ENCODE measurements at regions not wholly inside any gene's neighbourhood (a gene's known extent, or its start where the extent isn't known, plus 50 kb on each side); places are given as distances from the start of the nearest gene placed in this dataset.
A peak's percentile ranks its signal among the peaks of the same experiment; 100 is the strongest.

DNA sequence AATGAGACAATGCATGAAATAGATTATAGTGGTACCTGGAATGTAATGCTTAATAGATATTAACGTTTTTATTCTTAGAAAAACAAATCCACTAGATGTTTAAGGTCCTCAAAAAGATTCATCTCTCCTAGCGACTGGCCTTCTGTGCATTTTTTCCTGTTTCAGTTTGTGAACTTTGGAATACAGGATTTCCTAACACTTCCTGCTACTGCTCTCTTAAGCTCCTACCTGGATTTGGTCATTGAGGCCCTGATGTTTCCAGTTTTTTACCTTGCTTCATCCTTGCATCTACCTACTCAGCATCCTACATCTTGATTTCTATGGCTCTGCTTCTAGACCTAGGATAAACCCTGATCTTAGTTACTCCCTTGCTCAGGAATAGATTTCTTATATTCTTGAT is 188.4 kb downstream of the ABCC12 start:
- no peak for DNase-seq

DNA sequence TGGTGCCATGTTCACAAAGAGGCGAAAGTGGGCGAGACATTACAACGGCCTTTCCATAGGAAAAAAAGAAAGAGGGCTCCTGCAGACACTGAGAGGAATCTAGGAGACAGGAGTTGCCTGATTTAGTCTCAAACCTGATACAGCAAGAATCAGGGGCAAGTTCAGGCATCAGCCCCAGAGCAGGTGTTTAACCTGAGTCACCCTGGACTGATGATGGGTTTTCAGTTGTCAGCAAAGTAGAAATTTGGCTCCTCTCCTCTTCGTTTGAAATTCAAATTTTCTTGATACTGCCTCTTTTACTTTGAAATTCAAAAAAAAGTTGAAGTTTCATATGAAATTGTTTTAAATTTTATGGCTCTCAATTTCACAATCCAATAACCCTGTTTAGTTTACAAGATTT is 189.5 kb downstream of the ABCC12 start:
- DNase-seq = no peak

DNA sequence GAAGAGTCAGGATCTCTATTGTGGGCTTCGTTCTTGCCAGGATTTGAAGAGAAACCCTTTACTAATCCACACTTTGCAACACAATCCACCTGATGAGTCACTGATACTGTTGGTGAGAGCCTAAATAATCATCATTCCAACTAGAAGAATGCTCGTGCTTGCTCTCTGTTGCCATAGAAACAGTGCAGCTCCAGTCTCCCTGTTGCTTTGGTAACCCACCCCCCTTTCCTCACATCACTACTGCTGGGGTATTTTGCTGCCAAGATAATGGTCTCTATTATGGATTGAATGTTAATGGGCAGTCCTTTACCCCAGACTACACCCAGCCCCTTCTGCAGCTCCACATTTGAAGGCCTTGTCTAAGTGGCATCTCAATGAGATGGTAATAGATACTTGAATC is 190.4 kb downstream of the ABCC12 start:
- DNase-seq = peak; percentile 37

DNA sequence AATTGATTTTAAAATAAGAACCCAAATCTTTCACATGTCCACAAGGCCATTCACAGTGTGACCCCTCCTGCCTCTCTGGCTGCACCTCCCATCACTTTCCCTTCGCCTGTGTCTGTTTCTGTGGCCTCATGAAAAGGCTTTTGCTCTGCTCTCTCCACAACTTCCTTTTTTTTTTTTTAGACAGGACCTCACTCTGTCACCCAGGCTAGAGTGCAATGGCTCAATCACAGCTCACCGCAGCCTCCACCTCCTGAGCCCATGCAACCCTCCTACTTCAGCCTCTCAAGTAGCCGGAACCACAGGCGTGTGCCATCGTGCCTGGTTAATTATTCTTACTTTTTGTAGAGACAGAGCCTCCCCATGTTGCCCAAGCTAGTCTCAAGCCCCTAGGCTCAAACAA is 197.1 kb downstream of the ABCC12 start:
- no peak for DNase-seq

DNA sequence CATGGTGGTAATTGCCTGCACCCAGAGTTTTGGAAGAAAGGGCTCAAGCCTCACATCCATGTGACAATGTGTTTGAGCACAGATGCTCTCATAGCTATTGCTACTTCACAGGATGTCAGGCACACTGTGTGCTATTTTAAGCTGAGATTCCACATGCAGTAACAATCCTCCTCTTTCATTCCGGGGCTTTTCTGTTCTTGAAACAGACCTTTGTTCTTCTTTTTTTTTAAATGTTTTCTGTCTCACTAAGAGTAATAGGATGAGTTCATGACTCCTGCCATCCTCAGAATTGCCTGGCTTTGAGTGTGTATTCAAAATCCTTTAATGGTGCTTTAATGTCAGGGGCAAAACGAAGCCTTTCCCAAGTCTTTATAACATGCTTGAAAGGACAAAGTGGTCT is 198.9 kb downstream of the ABCC12 start:
- DNase-seq = no peak

DNA sequence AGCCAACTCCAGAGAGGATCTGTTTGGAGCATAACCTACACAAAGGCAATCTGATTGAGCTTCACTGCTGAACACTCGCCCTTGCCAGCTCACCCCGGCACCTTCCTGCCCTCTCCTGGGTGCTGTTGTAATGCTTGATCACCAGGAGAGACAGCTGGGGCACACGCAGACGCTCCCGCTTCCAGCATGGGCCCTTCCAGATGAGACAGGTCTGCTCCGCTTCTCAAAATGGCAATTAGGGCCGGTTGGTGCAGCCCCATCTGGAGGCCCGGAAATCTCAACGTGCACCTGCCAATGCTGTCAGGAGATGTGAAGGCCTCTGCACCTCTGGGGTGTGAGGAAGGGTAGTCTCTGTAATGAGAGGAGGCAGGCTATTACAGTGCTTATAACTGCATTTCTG is 206.1 kb downstream of the ABCC12 start:
- no peak for DNase-seq

DNA sequence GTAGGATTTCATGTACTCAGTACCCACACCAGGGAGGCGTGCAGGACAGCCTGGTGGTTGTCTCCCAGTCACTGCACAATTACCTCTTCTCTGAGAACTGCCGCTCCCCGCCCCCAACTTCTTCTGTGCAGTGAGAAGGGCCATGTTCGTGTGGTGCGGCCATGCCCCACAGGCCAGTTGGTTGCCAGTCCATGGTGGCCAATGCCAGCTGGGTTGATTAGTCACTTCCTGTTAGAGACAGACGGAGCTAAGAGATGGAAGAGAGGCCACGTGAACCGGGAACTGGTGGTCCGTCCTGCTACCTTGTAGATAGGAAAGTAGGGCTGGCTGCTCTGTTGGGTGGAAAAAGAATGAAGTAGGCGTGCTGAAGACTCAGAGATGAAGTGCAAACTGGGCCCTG is 206.5 kb downstream of the ABCC12 start:
- DNase-seq = peak; percentile 8

DNA sequence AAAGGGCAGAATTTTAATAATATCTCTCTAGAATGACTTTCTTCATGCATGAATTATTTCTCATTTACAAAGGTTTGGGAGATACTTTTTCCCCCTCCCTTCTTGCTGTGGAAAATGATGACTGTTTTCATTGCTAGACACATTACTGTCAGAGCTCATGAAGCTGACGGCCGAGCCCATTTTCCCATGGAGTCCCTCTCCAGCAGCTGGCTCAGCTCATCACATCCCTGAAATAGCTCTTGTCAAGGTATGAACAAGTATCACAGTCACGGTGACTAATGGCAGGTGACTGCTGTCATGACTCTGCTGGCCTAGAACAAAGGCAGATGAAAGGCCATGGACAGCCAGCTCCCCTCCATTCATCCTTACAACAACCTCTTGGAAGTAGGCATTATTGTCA is 208.1 kb downstream of the ABCC12 start:
- DNase-seq = peak; percentile 17

DNA sequence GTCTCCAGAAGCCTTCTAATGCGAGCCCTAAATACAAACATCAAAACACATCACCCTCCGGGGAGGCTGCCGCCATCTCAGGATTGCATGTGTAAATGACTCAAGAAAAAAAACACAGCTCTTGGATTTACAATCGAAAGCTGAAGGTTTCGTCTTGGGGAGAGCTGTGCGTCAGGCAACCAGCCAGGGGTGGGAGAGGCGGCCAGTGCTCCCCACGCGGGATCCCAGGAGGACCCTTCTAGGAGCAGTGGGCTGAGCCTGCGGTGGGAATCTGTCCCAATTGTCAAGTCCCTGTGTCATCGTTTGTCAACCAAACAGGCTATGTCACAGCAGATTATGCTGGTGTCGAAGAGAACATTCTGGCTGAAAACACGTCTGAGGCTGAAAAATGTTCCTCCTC is 209.7 kb downstream of the ABCC12 start:
- no peak for DNase-seq

DNA sequence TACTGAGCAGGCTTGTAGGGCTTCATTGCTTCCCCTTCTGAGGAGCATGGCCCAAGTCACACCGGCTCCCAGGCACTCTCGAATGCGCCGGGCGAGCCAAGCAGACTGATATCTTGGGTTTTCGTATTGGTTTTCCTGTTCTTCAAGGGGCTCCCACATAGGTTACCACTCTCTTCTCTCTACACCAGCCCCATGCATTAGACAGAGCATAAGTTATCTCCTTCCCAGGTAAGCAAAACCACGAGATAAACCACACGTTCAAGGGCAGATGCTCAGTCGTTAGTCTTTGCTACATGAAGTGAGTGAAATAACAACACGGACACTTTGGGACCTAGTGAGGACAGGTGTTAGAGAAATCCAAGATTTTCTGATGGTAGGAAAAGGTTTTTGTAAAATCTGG is 211.2 kb downstream of the ABCC12 start:
- no peak for DNase-seq

DNA sequence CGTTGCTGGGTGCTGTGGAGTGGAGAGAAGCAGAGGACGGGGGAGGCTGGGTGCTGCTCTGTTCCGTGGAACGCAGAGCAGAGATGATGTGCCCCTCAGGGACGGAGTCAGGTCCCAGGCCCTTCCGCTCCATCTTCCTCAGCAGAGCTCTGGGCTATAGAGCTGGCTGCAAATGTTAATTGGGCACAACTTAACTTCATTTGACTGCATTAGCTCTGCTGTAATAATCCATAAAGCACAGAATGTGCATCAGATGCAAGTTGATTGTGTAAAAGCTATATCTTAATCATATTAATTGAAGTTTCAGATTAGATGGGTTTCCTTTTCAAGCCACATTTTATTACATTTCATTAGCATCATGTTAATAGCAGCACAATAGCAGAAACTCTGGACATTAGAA is 212.6 kb downstream of the ABCC12 start:
- no peak for DNase-seq

DNA sequence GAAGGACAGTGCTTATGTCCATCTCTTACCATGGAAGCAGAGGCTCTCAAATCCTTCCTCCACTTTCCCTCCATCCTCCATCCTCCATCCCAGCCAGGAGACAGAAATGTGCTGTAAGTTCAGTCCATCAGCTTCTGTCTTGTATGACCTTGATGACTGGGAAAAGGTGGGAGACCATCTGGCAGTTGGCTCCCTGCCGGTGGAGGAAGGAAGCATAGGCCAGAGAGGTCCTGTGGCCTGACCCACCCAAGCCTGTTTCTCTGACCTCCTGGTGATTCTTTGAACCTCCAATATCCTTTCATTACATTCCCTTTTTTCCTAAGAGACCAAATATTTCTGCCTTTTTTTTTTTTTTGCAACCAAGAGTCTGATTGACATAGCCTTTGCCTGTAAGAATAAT is 215.3 kb downstream of the ABCC12 start:
- DNase-seq = no peak

DNA sequence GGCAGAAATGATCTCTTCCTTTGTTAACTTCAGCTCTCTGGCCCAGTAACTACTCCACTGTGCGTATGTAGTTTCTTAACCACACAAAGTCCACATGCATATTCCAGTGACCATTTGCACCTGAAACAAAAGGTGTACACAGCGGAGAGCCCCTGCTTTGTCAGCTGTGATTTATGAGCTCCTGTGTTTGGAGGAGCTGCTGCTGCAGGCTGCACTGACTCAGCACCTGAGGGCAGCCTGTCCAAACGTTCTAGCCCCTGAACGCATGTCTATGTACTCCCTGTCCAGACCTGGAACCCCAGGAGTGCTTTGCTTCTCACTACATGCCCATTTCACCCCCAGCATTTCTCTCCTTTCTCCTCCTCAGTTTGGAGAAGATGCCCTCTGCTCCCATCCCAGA is 216.1 kb downstream of the ABCC12 start:
- DNase-seq = no peak

DNA sequence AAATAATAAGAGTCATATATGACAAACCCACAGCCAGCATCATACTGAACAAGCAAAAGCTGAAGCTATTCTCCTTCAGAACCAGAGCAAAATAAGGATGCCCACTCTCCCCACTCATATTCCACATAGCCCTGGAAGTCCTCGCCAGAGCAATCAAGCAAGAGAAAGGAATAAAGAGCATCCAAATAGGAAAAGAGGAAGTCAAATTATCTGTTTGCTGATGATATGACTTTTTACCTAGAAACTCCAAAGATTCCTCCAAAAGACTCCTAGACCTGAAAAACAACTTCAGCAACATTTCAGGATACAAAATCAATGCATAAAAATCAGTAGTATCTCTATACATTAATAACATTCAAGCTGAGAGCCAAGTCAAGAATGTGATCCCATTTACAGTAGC is 217.5 kb downstream of the ABCC12 start:
- no peak for DNase-seq

DNA sequence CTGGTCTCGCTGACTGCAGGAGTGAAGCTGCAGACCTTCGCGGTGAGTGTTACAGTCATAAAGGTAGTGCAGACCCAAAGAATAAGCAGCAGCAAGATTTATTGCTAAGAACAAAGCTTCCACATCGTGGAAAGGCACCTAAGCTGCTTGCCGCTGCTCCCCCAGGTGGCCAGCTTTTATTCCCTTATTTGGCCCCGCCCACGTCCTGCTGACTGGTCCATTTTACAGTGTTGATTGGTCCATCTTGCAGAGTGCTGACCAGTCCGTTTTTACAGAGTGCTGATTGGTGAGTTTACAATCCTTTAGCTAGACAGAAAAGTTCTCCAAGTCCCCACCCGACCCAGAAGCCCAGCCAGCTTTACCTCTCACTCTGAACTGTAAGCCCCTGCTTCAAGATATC is 227.8 kb downstream of the ABCC12 start:
- DNase-seq = peak; percentile 37

DNA sequence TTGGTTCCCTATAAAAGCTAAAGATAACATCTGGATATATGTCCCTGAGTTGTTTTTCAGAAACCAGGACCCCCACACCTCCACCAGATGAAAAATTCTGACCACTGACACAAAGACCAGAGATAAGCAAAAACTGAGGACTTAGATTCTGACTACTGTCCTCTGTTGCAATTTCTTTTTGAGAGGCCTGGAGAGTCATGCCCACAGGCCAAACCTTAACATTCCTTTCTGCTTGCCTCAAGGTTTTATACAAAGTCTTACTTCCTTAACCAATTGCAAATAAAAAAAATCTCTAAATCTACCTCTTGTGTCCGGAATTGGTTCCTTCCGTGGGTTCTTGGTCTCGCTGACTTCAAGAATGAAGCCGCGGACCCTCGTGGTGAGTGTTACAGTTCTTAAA is 228.5 kb downstream of the ABCC12 start:
- DNase-seq = no peak

DNA sequence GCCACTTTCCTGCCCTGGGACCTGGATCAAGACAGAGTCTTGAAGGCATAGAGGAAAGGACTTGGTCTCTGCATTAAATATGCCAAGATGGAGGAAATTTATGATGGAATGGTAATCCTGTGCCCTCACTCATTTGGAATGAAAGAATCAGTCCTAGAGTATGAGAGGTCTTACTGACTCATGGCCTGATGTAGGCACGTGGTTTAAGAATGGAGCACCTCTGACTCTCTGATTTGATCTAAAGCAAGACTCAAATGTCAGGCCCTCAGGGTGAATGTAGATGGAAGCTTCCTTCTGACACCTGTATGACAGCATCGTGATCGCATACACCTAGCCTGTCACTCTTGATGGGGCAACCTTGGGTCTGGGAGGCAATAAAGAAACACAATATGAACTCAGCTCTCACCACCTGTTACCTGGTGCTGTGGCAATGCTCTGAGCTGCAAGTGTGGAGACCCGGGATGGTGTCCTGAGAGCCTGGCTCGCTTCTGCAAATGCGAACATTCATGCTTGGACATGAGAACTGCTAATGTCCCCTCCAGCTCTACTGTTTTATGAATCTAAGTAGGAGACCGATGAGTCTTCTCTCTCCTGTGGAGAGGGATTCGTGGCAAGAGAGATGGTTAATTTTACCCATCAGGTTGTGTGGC is 229.9 kb downstream of the ABCC12 start:
- DNase-seq = no peak

DNA sequence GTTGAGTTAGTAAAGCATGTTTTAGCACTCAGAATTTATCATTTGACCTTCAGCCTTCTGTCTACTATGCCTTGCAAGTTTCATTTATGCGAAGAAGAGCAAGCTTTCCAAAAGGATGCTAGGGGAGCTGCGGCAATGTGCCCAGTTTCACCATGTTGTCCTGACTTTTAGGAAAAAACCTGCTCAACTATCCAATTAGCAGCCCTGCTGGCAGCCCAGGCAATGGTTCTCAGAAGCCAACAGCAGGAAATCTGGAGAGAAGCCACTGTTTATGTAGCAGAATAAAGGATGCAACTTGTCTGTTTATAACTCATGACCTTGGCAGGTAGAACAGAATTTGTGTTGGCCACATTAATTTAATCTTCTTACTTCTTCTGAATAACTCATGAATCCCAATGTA is 230.8 kb downstream of the ABCC12 start:
- DNase-seq = no peak

DNA sequence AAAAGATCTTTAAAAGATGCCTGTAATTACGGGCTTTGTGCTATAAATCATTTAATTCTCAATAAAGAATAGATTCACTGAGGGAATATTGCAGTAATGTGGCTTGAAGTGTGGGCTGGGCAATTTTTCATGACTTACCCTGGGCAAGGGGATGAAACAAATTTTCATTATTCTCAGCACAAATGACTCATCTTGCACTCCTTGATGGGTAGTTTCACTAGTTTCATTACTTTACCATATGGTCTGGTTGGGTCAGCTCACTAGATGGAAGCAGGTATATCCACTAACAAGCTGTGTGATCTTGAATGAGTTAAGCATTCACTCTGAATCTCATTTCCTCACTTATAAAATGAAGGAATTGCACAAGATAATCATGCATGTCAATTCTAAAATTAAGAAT is 234.3 kb downstream of the ABCC12 start:
- peak; percentile 8 for DNase-seq

DNA sequence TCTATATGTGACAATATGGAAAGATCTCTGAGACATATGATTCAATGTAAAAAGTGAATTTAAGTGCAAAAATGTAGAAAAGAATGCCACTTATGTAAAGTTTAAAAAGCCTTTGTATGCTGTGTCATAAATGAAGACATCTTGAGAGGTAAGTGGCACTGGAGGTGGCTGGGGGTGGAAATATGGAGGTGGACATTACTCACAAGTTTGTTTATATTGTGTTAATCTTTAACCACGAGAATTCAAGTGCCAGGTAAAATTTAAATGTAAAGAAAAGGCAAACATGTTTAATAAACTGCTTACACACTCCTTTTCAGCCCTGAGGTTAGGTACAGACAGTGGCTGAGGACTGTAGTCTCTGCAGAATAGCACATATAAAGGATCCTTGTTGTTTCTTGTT is 235.1 kb downstream of the ABCC12 start:
- DNase-seq = peak; percentile 69

DNA sequence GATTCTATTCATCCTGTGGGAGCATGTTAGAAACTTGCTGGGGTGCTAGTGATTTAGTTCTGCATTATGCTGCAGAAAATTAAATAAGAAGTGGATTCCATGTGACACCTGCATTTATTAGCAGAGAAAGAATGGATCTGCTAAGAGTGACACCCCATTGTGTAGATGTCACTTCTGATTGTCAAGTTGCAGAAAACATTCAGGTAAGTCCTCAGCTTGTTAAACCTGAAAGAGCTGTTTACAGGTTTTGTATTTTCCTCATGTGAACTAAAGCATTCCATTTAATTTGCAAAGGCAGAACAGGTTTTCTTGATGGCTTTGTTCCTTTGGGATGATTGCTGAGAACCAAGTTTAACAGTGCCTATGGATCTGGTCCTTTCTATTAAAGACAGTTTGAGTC is 238.7 kb downstream of the ABCC12 start:
- no peak for DNase-seq

DNA sequence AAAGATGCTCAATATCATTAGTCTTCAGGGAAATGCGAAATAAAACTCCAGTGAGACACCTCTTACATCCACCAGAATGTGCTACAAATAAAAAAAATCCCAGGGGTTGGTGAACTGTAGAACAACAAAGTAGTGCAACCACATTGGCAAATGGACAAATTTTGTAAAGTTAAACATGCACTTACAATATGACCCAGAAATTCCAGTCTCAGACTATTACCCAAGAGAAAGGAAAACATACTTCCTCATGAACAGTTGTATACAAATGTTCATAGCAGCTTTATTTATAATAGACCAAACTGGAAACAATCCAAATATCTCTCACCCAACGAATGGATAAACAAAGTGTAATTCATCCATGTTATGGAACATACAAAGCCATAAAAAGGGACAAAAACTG is 239.5 kb downstream of the ABCC12 start:
- no peak for DNase-seq

DNA sequence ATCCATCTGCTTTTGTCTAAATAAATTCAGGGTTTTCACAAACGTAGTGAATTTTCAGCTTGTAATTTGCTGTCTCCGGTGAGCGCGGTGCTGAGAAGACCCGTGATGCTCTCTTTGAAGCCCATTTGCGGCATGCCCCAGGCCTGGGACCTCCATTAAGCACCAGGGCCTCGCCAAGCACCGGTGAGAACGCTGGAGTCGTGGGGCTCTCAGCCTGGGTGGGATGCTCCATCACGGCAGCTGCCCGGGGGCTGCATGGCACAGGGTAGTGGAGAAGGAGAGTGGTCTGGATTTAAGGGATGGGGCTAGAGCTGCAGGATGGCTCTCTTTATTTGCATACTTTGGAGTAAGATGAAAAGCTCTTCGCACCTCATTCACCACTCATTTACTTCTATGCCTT is 248.7 kb downstream of the ABCC12 start:
- no peak for DNase-seq

DNA sequence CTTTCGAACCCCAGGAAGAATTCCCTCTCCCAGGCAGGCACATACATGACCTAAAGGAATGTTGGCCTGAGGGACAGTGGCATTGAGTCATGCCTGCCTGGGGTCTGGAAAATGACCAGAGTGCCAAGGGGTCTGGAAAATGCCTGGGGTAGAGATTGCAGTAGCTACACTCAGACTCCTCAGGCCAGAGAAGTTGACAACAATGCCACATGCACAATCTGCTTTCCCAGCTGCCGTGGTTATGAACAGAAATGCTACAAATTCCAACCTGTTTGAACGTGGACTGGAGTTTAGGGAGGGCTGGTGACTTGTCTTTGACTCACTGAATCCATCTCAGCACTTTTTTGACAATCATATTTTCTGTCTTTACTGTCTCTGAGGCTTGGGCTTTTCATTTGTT is 250.0 kb downstream of the ABCC12 start:
- no peak for DNase-seq

DNA sequence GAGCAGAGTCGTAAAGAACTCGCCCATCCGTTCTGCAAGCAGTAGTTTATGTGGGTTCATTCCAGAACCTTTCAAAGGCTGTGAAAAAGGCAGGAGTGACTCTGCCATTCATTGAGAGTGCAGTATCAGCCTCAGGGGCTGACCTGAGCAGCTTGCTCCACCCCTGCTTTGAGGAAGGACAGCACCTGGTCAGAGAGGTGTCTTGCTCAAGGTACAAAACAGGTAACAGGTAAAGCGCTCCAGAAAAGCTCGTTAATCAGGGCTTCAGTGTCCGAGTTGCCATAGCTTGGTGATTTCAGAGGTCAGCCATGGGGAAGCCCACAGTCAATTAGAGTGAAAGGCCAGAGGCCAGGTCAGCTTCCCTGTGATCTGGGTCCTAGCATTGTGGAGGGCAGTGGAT is 251.1 kb downstream of the ABCC12 start:
- no peak for DNase-seq

DNA sequence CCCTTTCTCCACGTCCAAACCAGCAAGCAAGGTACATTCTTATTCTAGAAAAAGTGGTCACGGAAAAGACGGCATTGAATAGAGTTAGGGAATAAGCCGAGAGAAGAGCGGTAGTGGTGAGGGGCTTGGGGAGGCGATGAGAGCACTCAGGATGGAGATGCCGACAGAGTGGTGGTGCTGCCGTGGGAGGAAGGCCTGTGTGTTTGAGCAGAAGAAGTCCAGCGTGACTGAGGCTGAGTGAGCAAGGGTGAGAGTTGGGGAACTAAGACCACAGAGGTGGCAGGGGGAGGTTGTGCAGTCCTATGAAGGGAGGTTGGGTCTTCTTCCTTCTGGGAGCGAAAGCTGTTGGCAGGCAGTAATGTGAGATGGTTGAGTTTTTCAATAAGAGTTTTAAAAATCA is 252.3 kb downstream of the ABCC12 start:
- no peak for DNase-seq
